GM10266 (cell line): ENCODE measurements at regions not wholly inside any gene's neighbourhood (a gene's known extent, or its start where the extent isn't known, plus 50 kb on each side); places are given as distances from the start of the nearest gene placed in this dataset.

Experiments used
- DNase-seq: peaks from one replicate; pipeline ENCODE4 v3.0.0; 2012; ENCODE audit errors: extremely low spot score
- TF ChIP-seq, protein P1 (sequence below): IDR thresholded peaks from 2 replicates; pipeline ENCODE4 v1.5.1; 2012; ENCODE audit warnings: mild to moderate bottlenecking, low read depth; ENCODE audit not compliant: control insufficient read depth, insufficient read depth; ENCODE audit errors: missing control alignments

DNA sequence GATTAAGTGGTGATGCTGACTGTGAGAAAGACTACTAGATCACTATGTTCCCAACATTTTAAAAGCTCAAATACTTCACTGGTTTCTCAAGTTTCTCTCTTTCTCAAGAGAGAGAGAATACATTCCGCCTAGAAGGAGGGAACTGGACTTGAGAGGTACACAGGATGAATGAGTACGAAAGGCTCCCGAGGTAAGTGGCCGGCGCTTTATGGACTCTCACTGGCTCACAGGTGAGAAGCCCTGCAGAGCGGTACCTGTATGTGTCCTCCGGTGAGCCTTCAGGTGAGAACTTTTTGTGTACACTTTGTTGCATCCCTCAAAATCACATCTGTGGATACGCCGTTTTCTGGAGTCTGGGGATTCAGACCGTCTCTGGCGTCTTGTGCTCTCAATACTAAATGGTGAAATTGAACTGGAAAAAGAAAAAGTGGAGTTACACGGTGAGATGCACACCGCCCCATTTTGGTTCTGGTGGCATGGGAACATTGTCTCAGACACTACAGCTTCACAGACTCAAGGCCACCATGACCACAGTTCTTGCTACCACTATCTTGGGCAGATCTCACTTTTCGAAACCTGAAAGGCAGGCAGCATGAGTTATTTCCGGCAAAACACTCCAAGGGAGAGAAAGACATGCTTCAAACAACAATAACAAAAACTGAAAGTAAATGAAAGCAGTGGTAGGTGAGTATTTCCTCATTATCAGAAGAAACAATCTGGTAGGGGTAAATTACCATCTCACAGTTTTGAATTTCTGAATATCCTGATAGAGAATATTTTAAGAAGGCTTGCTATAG is 418.9 kb downstream of the KLF12 start:
- DNase-seq, result peak; percentile 29
- TF ChIP-seq, protein P1, sequence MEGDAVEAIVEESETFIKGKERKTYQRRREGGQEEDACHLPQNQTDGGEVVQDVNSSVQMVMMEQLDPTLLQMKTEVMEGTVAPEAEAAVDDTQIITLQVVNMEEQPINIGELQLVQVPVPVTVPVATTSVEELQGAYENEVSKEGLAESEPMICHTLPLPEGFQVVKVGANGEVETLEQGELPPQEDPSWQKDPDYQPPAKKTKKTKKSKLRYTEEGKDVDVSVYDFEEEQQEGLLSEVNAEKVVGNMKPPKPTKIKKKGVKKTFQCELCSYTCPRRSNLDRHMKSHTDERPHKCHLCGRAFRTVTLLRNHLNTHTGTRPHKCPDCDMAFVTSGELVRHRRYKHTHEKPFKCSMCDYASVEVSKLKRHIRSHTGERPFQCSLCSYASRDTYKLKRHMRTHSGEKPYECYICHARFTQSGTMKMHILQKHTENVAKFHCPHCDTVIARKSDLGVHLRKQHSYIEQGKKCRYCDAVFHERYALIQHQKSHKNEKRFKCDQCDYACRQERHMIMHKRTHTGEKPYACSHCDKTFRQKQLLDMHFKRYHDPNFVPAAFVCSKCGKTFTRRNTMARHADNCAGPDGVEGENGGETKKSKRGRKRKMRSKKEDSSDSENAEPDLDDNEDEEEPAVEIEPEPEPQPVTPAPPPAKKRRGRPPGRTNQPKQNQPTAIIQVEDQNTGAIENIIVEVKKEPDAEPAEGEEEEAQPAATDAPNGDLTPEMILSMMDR, result no peak

DNA sequence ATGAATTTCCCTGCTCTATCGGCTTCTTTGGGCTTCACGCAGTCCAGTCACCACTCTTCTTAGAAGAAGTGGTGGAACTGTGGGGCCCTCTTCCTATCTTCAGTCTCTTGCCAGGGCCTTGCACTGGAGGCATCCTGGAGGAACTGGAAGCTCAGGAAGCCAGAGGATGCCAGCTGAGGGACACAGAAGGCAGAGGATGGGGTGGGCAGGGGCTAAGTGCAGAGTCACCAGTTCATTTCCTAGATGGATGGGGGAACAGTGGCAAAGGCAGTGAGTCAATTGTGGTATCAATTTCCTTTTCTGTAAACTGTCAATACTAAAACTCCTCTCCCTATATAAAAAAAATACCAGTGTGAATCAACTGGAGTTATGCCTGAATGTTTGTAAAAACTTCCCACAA is 419.7 kb downstream of the KLF12 start:
- TF ChIP-seq, protein P1, result no peak
- no peak for DNase-seq

DNA sequence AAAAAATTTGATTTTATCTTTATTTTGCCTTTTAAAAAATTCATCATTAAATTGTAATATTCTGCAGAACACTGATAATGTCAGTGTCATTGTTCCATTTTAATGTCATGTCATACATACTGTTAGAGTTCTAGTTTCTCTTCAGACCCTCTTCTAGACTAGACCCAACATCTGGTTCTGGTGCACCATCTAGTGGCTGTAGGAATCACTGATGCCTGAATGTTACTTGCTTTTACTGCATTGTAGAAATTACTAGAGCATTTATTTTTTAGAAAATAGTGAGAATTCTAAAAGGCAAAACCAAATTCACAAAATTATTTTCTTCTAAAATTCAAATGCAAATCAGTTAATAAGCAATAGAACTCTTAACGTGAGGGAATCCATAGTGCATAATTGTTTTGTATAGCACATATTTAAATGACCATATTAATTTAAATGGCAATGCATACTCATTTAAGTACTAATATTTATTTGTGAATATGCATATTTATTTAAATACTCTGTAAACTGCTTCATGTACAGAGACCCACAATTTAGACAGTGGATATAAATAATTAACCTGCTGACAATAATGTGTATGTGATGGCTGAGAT is 425.7 kb downstream of the KLF12 start:
- TF ChIP-seq, protein P1, result peak; percentile 70
- DNase-seq, result peak; percentile 33

DNA sequence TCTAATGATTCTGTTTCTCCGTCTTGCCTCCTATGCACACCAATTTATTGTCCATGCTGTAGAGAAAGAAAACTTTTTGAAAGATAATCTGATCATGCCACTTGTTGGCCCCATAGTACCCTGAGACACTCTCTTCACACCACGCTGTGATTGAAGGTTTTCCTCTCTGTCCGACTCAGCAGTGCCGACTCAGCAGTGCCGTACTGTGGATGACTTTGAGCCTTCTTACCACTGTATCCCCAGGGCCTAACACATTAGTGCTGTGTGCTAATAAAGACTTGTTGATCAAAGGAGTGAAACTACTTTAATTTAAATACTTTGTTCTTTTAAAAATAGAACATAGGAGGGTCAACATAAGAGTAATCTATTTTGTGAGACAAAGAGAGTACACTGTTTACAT is 429.6 kb downstream of the KLF12 start:
- TF ChIP-seq, protein P1, result no peak
- no peak for DNase-seq

DNA sequence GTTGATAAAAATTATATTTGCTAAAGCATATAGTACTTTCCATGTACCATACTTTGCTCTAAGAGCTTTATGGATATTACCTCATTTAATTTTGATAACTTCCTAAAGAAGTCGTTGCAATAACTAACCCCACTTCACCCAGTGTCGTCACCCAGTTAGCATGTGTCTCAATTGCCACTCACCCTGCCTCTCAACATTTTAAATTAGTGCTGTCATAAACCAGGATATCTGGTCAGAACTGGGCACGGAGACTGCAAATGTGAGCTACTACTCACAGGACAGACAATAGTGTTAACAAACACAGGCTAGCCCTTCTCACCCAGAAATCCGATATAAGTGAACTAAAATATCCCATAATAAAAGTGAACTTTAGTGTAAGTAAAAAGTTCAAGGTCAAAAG is 430.6 kb downstream of the KLF12 start:
- DNase-seq, result no peak
- TF ChIP-seq, protein P1, result no peak

DNA sequence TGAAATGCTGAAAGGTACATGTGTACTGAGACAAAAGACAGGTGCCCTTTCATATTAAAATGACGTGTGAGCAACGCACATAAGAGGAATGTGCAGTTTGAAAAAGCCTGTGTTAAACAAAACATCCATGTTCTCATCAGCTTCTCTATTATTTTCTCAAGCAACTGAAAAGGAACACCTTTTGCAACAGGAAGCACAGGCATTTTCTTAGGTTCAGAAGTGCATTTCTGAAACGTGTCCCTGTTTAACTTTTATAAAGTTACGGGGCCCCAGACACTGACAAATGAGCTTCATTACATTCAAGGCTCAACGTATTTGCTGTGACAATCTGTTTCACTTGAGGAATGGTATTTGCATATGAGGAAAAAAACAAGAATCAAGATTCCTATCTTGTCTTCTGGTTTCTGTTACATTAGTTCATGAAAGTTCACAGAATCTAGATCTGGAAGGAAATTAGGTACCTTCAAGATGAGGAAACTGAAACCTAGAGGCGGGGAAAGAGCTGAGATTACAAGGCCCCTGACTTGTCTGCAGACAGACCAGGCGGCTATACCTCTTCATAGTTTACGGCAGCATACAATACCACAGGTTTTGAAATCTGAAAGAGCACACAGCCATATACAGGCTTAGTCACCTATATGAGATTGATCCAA is 431.7 kb downstream of the KLF12 start:
- TF ChIP-seq, protein P1, result no peak
- DNase-seq, result peak; percentile 21

DNA sequence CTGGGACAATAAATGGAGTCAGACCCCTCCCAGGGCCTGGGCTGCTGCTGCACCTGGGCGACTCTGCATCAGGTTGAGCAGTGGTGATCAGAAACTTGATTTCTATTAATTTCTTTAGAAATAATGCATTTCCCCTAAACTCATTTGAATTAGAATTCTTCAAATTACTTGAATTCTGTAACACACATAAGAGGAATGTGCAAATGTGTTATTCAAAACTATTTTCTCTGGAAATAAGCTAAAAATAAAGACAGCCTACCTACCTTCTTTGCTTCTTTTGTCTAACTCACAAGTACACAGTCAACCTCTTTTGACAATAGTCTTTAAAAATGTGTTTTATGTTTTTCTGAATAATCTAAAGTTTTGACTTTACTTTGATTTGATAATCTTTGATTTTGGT is 433.0 kb downstream of the KLF12 start:
- TF ChIP-seq, protein P1, result no peak
- no peak for DNase-seq
